ENCODE measurements at regions not wholly inside any gene's neighbourhood (a gene's known extent, or its start where the extent isn't known, plus 50 kb on each side); places are given as distances from the start of the nearest gene placed in this dataset.

GRCh38 chr10:130804281-130804680 lies 507.2 kb downstream of the TCERG1L start:
- no peaks in the 10 kb centered on the region for H3K9me3 ChIP-seq
- H3K4me3 ChIP-seq (ENCODE audit: low read depth in 1 of 2, low read length in 1 of 2): no peak overlapping the region
- no peaks in the 10 kb centered on the region for H3K36me3 ChIP-seq
- TF ChIP-seq CTCF (IDR thresholded peaks at IDR 0.05): no peak
- H3K27ac ChIP-seq: no peak overlapping the region
- H3K4me1 ChIP-seq (ENCODE audit: control insufficient read depth in 1 of 2, insufficient read depth in 1 of 2, low read depth in 1 of 2, low read length in 1 of 2): no peaks in the 10 kb centered on the region
- no peaks in the 10 kb centered on the region for H3K27me3 ChIP-seq

GRCh38 chr10:130804778-130805634 lies 506.5 kb downstream of the TCERG1L start:
- H3K27me3 ChIP-seq: no peaks in the 10 kb centered on the region
- H3K9me3 ChIP-seq: no peaks in the 10 kb centered on the region
- no peak overlapping the region for H3K4me3 ChIP-seq (ENCODE audit: low read depth in 1 of 2, low read length in 1 of 2)
- H3K4me1 ChIP-seq (ENCODE audit: control insufficient read depth in 1 of 2, insufficient read depth in 1 of 2, low read depth in 1 of 2, low read length in 1 of 2): no peaks in the 10 kb centered on the region
- no peaks in the 10 kb centered on the region for H3K36me3 ChIP-seq
- no peak overlapping the region for H3K27ac ChIP-seq
- TF ChIP-seq CTCF (IDR thresholded peaks at IDR 0.05): no peak

- no peak overlapping the region for H3K4me3 ChIP-seq (ENCODE audit: low read depth in 1 of 2, low read length in 1 of 2)
- no peaks in the 10 kb centered on the region for H3K36me3 ChIP-seq
- H3K4me1 ChIP-seq (ENCODE audit: control insufficient read depth in 1 of 2, insufficient read depth in 1 of 2, low read depth in 1 of 2, low read length in 1 of 2): no peaks in the 10 kb centered on the region
- H3K27me3 ChIP-seq: no peaks in the 10 kb centered on the region
- no peak overlapping the region for H3K27ac ChIP-seq
- no peak for TF ChIP-seq CTCF (IDR thresholded peaks at IDR 0.05)
- H3K9me3 ChIP-seq: no peaks in the 10 kb centered on the region
Measured at GRCh38 chr10:130805635-130806030, 505.9 kb downstream of the TCERG1L start.

- H3K4me1 ChIP-seq (ENCODE audit: control insufficient read depth in 1 of 2, insufficient read depth in 1 of 2, low read depth in 1 of 2, low read length in 1 of 2): no peaks in the 10 kb centered on the region
- no peak for TF ChIP-seq CTCF (IDR thresholded peaks at IDR 0.05)
- no peaks in the 10 kb centered on the region for H3K27me3 ChIP-seq
- H3K36me3 ChIP-seq: no peaks in the 10 kb centered on the region
- H3K4me3 ChIP-seq (ENCODE audit: low read depth in 1 of 2, low read length in 1 of 2): no peak overlapping the region
- no peaks in the 10 kb centered on the region for H3K9me3 ChIP-seq
- H3K27ac ChIP-seq: no peak overlapping the region
Measured at GRCh38 chr10:130806426-130806825, 505.1 kb downstream of the TCERG1L start.

GRCh38 chr10:130807096-130807495 lies 504.4 kb downstream of the TCERG1L start:
- no peak for TF ChIP-seq CTCF (IDR thresholded peaks at IDR 0.05)
- H3K4me3 ChIP-seq (ENCODE audit: low read depth in 1 of 2, low read length in 1 of 2): no peak overlapping the region
- H3K27me3 ChIP-seq: no peaks in the 10 kb centered on the region
- no peak overlapping the region for H3K27ac ChIP-seq
- no peaks in the 10 kb centered on the region for H3K9me3 ChIP-seq
- no peaks in the 10 kb centered on the region for H3K36me3 ChIP-seq
- H3K4me1 ChIP-seq (ENCODE audit: control insufficient read depth in 1 of 2, insufficient read depth in 1 of 2, low read depth in 1 of 2, low read length in 1 of 2): no peaks in the 10 kb centered on the region
